ENCODE measurements at regions not wholly inside any gene's neighbourhood (a gene's known extent, or its start where the extent isn't known, plus 50 kb on each side); places are given as distances from the start of the nearest gene placed in this dataset.

- no peaks in the 10 kb centered on the region for H3K36me3 ChIP-seq (ENCODE audit: insufficient read depth, low read length)
- no peaks in the 10 kb centered on the region for H3K27me3 ChIP-seq (ENCODE audit: insufficient read depth, low read length)
- no peak overlapping the region for H3K4me3 ChIP-seq (ENCODE audit: insufficient read depth, low read length)
- no peak overlapping the region for H3K4me2 ChIP-seq (ENCODE audit: insufficient read depth, low read length)
- no peaks in the 10 kb centered on the region for H3K79me2 ChIP-seq (ENCODE audit: insufficient read depth, low read length)
- TF ChIP-seq, protein P1, sequence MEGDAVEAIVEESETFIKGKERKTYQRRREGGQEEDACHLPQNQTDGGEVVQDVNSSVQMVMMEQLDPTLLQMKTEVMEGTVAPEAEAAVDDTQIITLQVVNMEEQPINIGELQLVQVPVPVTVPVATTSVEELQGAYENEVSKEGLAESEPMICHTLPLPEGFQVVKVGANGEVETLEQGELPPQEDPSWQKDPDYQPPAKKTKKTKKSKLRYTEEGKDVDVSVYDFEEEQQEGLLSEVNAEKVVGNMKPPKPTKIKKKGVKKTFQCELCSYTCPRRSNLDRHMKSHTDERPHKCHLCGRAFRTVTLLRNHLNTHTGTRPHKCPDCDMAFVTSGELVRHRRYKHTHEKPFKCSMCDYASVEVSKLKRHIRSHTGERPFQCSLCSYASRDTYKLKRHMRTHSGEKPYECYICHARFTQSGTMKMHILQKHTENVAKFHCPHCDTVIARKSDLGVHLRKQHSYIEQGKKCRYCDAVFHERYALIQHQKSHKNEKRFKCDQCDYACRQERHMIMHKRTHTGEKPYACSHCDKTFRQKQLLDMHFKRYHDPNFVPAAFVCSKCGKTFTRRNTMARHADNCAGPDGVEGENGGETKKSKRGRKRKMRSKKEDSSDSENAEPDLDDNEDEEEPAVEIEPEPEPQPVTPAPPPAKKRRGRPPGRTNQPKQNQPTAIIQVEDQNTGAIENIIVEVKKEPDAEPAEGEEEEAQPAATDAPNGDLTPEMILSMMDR (IDR thresholded peaks at IDR 0.05; ENCODE audit: extremely low read depth, low read depth, low read length) = no peak
- no peaks in the 10 kb centered on the region for H3K4me1 ChIP-seq (ENCODE audit: insufficient read depth, low read length)
- H2AFZ ChIP-seq (ENCODE audit: low read length) = no peak overlapping the region
- no peaks in the 10 kb centered on the region for H3K9me3 ChIP-seq (ENCODE audit: low read depth, low read length)
- no peak for DNase-seq (ENCODE audit: insufficient read length, low spot score, missing footprints)
- no peak overlapping the region for H3K27ac ChIP-seq (ENCODE audit: low read depth, low read length)
- H4K20me1 ChIP-seq (ENCODE audit: insufficient read depth, low read length) = no peaks in the 10 kb centered on the region
Measured at GRCh38 chr3:144663456-144664436, 692.1 kb downstream of the DIPK2A start.

DNA sequence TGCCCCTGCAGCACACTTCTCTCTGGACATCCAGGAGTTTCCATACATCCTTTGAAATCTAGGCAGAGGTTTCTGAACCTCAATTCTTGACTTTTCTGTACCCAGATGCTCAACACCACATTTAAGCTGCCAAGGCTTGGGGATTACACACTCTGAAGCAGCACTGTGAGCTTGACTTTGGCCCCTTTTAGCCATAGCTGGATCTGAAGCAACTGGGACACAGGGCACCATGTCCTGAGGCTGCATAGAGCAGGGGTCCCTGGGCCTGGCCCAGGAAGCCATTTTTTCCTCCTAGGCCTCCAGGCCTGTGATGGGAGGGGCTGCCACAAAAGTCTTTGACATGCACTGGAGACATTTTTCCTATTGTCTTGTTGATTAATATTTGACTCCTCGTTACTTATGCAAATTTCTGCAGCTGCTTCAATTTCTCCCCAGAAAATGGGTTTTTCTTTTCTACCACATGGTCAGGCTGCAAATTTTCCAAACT lies 694.0 kb downstream of the DIPK2A start:
- Histone ChIP-seq H4K20me1 (ENCODE audit: insufficient read depth, low read length) (no peaks in the 10 kb centered on the region), H3K27ac (ENCODE audit: low read depth, low read length) (no peak overlapping the region), H3K4me3 (ENCODE audit: insufficient read depth, low read length) (no peak overlapping the region), H3K27me3 (ENCODE audit: insufficient read depth, low read length) (no peaks in the 10 kb centered on the region), H3K4me1 (ENCODE audit: insufficient read depth, low read length) (no peaks in the 10 kb centered on the region), H3K36me3 (ENCODE audit: insufficient read depth, low read length) (no peaks in the 10 kb centered on the region), H2AFZ (ENCODE audit: low read length) (no peak overlapping the region), H3K9me3 (ENCODE audit: low read depth, low read length) (no peaks in the 10 kb centered on the region), H3K4me2 (ENCODE audit: insufficient read depth, low read length) (no peak overlapping the region), H3K79me2 (ENCODE audit: insufficient read depth, low read length) (no peaks in the 10 kb centered on the region)
- DNase-seq (ENCODE audit: insufficient read length, low spot score, missing footprints) = no peak
- TF ChIP-seq, protein P1 (IDR thresholded peaks at IDR 0.05; ENCODE audit: extremely low read depth, low read depth, low read length) = no peak

GRCh38 chr3:144670571-144670970 lies 698.9 kb downstream of the DIPK2A start:
- no peak overlapping the region for H3K4me2 ChIP-seq (ENCODE audit: insufficient read depth, low read length)

GRCh38 chr3:144677103-144677502 lies 705.5 kb downstream of the DIPK2A start:
- Histone ChIP-seq H3K4me2 (ENCODE audit: insufficient read depth, low read length) (no peak overlapping the region), H3K36me3 (ENCODE audit: insufficient read depth, low read length) (no peaks in the 10 kb centered on the region), H3K27ac (ENCODE audit: low read depth, low read length) (no peak overlapping the region), H2AFZ (ENCODE audit: low read length) (no peak overlapping the region), H3K4me3 (ENCODE audit: insufficient read depth, low read length) (no peak overlapping the region), H4K20me1 (ENCODE audit: insufficient read depth, low read length) (no peaks in the 10 kb centered on the region), H3K27me3 (ENCODE audit: insufficient read depth, low read length) (no peaks in the 10 kb centered on the region), H3K79me2 (ENCODE audit: insufficient read depth, low read length) (no peaks in the 10 kb centered on the region), H3K9me3 (ENCODE audit: low read depth, low read length) (no peaks in the 10 kb centered on the region), H3K4me1 (ENCODE audit: insufficient read depth, low read length) (no peaks in the 10 kb centered on the region)
- TF ChIP-seq, protein P1 (IDR thresholded peaks at IDR 0.05; ENCODE audit: extremely low read depth, low read depth, low read length) = no peak
- no peak for DNase-seq (ENCODE audit: insufficient read length, low spot score, missing footprints)

More at GRCh38 chr3:144670571-144670970, 698.9 kb downstream of the DIPK2A start:
- TF ChIP-seq, protein P1 (IDR thresholded peaks at IDR 0.05; ENCODE audit: extremely low read depth, low read depth, low read length) = no peak
- Histone ChIP-seq H3K9me3 (ENCODE audit: low read depth, low read length) (no peaks in the 10 kb centered on the region), H3K4me1 (ENCODE audit: insufficient read depth, low read length) (no peaks in the 10 kb centered on the region), H3K27ac (ENCODE audit: low read depth, low read length) (no peak overlapping the region), H3K4me3 (ENCODE audit: insufficient read depth, low read length) (no peak overlapping the region), H3K36me3 (ENCODE audit: insufficient read depth, low read length) (no peaks in the 10 kb centered on the region), H2AFZ (ENCODE audit: low read length) (no peak overlapping the region), H3K79me2 (ENCODE audit: insufficient read depth, low read length) (no peaks in the 10 kb centered on the region), H3K27me3 (ENCODE audit: insufficient read depth, low read length) (no peaks in the 10 kb centered on the region), H4K20me1 (ENCODE audit: insufficient read depth, low read length) (no peaks in the 10 kb centered on the region)
- no peak for DNase-seq (ENCODE audit: insufficient read length, low spot score, missing footprints)

Measured in osteoblast (primary cell).